ENCODE measurements at regions not wholly inside any gene's neighbourhood (a gene's known extent, or its start where the extent isn't known, plus 50 kb on each side); places are given as distances from the start of the nearest gene placed in this dataset.

DNA sequence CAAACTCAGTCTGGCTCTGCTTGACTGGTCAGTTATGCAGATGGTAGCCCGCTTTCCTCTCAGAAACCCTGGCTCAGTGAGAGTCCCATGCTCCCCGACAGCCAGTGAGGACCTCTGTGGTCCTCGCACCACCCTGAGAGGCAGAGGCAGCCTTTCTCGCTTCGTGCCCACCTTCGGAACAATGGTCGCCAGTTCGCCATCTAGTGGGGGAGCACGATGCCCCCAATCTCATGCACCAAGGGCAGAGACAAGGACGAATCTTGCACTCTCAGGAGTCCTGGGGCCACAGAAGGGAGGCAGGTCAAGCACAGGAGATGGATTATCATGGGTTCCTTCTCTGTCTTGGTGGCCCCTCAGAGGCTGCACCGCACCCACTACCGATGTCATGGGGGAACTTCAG lies 75.2 kb downstream of the RHCG start:
- TF ChIP-seq POLR2AphosphoS5 (IDR thresholded peaks at IDR 0.05; ENCODE audit: borderline replicate concordance, low read depth, low read length): no peak
- TF ChIP-seq EZH2 (IDR thresholded peaks at IDR 0.05): no peak
- TF ChIP-seq FOXP2 (optimal IDR thresholded peaks at IDR 0.05; ENCODE audit: control extremely low read depth, extremely low read length, insufficient read depth): no peak

All from SK-N-MC (cell line).